ENCODE measurements at regions not wholly inside any gene's neighbourhood (a gene's known extent, or its start where the extent isn't known, plus 50 kb on each side); places are given as distances from the start of the nearest gene placed in this dataset.

DNA sequence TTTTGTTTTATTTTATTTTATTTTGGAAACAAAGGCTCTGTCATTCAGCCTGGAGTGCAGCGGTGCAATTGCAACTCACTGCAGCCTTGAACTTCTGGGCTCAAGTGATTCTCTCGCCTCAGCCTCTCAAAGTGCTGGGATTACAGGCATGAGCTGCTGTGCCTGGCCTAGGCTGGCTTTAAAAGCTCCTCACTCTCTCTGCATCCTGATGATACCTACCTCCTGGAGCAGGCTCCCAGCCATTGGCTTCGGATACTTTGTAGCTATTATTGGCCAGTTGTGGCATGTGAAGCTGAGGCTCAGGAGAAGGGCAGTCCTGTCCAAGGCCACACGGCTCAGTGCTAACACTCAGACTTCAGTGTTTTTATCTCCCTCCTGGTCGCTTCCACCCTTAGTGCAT, 158.0 kb downstream of the SEC14L1 start:
- CTCF ChIA-PET: interaction anchor here (1.0 kb wide), 1 partner anchor 33 kb away, joined by 3 read pairs; no protein-coding TSS in a partner anchor
- TF ChIP-seq ZNF317 (CRISPR knock-in tag; IDR thresholded peaks at IDR 0.05; ENCODE audit: borderline replicate concordance, low read depth): no peak
- TF ChIP-seq, protein P1, sequence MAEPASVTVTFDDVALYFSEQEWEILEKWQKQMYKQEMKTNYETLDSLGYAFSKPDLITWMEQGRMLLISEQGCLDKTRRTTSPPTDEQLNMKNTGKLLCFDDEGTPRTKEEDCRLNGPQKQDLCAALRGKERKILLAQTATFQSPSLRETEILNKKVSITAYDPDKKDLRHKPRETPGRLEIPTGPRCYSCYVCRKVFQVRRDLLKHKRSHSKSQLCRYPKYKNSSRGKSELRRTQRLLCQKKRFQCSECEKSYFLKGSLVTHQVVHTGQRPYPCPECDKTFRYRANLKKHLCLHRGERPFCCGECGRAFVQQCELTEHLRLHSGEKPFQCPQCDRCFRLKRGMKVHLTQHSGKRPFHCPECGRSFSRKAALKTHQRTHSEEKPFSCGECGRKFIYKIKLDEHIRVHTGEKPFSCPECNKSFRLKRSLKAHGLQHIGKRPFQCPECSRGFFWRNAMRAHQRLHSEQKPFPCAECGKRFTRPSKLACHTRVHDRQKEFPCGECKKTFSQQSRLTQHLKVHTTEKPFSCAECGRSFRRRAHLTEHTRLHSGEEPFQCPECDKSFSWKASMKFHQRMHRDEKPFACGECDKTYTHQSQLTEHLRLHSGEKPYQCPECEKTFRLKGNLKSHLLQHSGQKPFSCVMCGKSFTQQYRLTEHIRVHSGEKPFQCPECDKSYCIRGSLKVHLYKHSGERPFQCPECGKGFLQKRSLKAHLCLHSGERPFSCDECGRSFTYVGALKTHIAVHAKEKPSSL (CRISPR knock-in tag; conservative IDR thresholded peaks at IDR 0.05): no peak
- no peak for TF ChIP-seq NR3C1 (CRISPR knock-in tag; conservative IDR thresholded peaks at IDR 0.05; ENCODE audit: low read depth)
- TF ChIP-seq OVOL2 (CRISPR knock-in tag; IDR thresholded peaks at IDR 0.05; ENCODE audit: borderline replicate concordance): no peak
- TF ChIP-seq ESRRA (CRISPR knock-in tag; IDR thresholded peaks at IDR 0.05; ENCODE audit: borderline replicate concordance): no peak
- TF ChIP-seq RELA (CRISPR knock-in tag; IDR thresholded peaks at IDR 0.05; ENCODE audit: borderline replicate concordance): no peak
- no peak for TF ChIP-seq GTF2I (CRISPR knock-in tag; conservative IDR thresholded peaks at IDR 0.05)
- TF ChIP-seq ATF3 (CRISPR knock-in tag; conservative IDR thresholded peaks at IDR 0.05): no peak
- TF ChIP-seq ZSCAN18 (CRISPR knock-in tag; IDR thresholded peaks at IDR 0.05): no peak
- no peak for TF ChIP-seq ZNF138 (CRISPR knock-in tag; conservative IDR thresholded peaks at IDR 0.05)
- TF ChIP-seq ZNF219 (CRISPR knock-in tag; IDR thresholded peaks at IDR 0.05; ENCODE audit: borderline replicate concordance): no peak
- TF ChIP-seq PRDM15 (CRISPR knock-in tag; IDR thresholded peaks at IDR 0.05): no peak
- H3K9me3 Mint-ChIP-seq: peaks cover 20% of the 10 kb centered on the region
- peaks cover 21% of the 10 kb centered on the region for H3K36me3 Mint-ChIP-seq
- DNase-seq (ENCODE audit: low spot score) (no peak), ATAC-seq (no peak)
- POLR2A ChIA-PET: no interaction called here
- no peak overlapping the region for H3K4me3 Mint-ChIP-seq
- H3K27ac Mint-ChIP-seq: no peak overlapping the region
- H3K27me3 Mint-ChIP-seq (ENCODE audit: low read depth): no peaks in the 10 kb centered on the region
- H3K4me1 Mint-ChIP-seq: peaks cover 8% of the 10 kb centered on the region

- TF ChIP-seq SMAD3 (CRISPR knock-in tag; IDR thresholded peaks at IDR 0.05; ENCODE audit: borderline replicate concordance) (no peak), ZNF232 (CRISPR knock-in tag; IDR thresholded peaks at IDR 0.05) (no peak), GABPB1 (CRISPR knock-in tag; IDR thresholded peaks at IDR 0.05) (no peak), NFYB (CRISPR knock-in tag; conservative IDR thresholded peaks at IDR 0.05; ENCODE audit: low read depth) (no peak), EMX1 (CRISPR knock-in tag; IDR thresholded peaks at IDR 0.05) (no peak), SP1 (CRISPR knock-in tag; conservative IDR thresholded peaks at IDR 0.05) (no peak), KAT7 (CRISPR knock-in tag; IDR thresholded peaks at IDR 0.05; ENCODE audit: borderline replicate concordance) (no peak)
- TF ChIP-seq, protein P2, sequence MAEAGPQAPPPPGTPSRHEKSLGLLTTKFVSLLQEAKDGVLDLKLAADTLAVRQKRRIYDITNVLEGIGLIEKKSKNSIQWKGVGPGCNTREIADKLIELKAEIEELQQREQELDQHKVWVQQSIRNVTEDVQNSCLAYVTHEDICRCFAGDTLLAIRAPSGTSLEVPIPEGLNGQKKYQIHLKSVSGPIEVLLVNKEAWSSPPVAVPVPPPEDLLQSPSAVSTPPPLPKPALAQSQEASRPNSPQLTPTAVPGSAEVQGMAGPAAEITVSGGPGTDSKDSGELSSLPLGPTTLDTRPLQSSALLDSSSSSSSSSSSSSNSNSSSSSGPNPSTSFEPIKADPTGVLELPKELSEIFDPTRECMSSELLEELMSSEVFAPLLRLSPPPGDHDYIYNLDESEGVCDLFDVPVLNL (CRISPR knock-in tag; IDR thresholded peaks at IDR 0.05; ENCODE audit: borderline replicate concordance, low read depth): no peak
- peaks cover 14% of the 10 kb centered on the region for H3K4me1 Mint-ChIP-seq
- no peak overlapping the region for H3K27ac Mint-ChIP-seq
- no peaks in the 10 kb centered on the region for H3K27me3 Mint-ChIP-seq (ENCODE audit: low read depth)
- ATAC-seq (no peak), DNase-seq (ENCODE audit: low spot score) (no peak)
- H3K36me3 Mint-ChIP-seq: peaks cover 21% of the 10 kb centered on the region
- peaks cover 20% of the 10 kb centered on the region for H3K9me3 Mint-ChIP-seq
- CTCF ChIA-PET: no interaction called here
- no peak overlapping the region for H3K4me3 Mint-ChIP-seq
- POLR2A ChIA-PET: no interaction called here
Observed at GRCh38 chr17:77299256-77300015, 158.7 kb downstream of the SEC14L1 start.

Measured in WTC11 (cell line).